H1 (cell line): ENCODE measurements at regions not wholly inside any gene's neighbourhood (a gene's known extent, or its start where the extent isn't known, plus 50 kb on each side); places are given as distances from the start of the nearest gene placed in this dataset.

Source experiments
- CTCF ChIA-PET: fragments of 300-600 bp; sonication (Branson Sonifier 250); formaldehyde crosslinking; loops from one replicate; lab custom pipeline; 2021; ENCODE audit not compliant: partially characterized antibody; lab: Charles Lee
- POLR2A ChIA-PET: fragments of 300-600 bp; sonication (Branson Sonifier 250); formaldehyde crosslinking; loops from one replicate; lab custom pipeline; 2021; ENCODE audit warnings: inconsistent platforms; ENCODE audit not compliant: partially characterized antibody; lab: Charles Lee
- DNase-seq, 2 experiments: peaks; one replicate each; pipeline versions ENCODE4 v3.0.0 to v3.0.0-alpha.2; 2010 to 2022; ENCODE audit warnings: low spot score in 2 of 2, low read depth in 1 of 2, mixed read lengths in 1 of 2
- FAIRE-seq: peaks from 2 replicates; lab custom pipeline; 2011; peaks lifted over from hg19 to GRCh38; lab: Jason Lieb, UNC
- H2AFZ ChIP-seq: 2 replicates; pipeline ENCODE4 v1.8.1; 2012; ENCODE audit warnings: low read length, inconsistent platforms
- H2AK5ac ChIP-seq: 2 replicates; pipeline ENCODE4 v1.6.1; 2013; ENCODE audit warnings: low read depth, low read length
- H2BK120ac ChIP-seq: replicated peaks from 2 replicates; pipeline ENCODE3; 2013; ENCODE audit warnings: low read depth, low read length, inconsistent platforms
- H2BK12ac ChIP-seq: 2 replicates; pipeline ENCODE4 v1.6.1; 2013; ENCODE audit warnings: low read depth, low read length
- H2BK15ac ChIP-seq: 2 replicates; pipeline ENCODE4 v1.6.1; 2013; ENCODE audit warnings: low read length
- H2BK20ac ChIP-seq: 2 replicates; pipeline ENCODE4 v1.6.1; 2013; ENCODE audit warnings: low read length
- H2BK5ac ChIP-seq: 2 replicates; pipeline ENCODE4 v1.6.1; 2013; ENCODE audit warnings: low read depth, low read length
- H3K14ac ChIP-seq: 2 replicates; pipeline ENCODE4 v1.6.1; 2013; ENCODE audit warnings: inconsistent platforms; ENCODE audit not compliant: insufficient read length
- H3K18ac ChIP-seq: 2 replicates; pipeline ENCODE4 v1.6.1; 2013; ENCODE audit warnings: low read length; ENCODE audit errors: extremely low read depth
- H3K23ac ChIP-seq: 2 replicates; pipeline ENCODE4 v1.6.1; 2013; ENCODE audit warnings: inconsistent platforms; ENCODE audit not compliant: insufficient read length
- H3K23me2 ChIP-seq: 2 replicates; pipeline ENCODE4 v1.6.1; 2013; ENCODE audit warnings: low read depth, low read length
- H3K27ac ChIP-seq: 2 replicates; pipeline ENCODE4 v1.6.1; 2011; ENCODE audit warnings: low read depth, low read length, inconsistent platforms
- H3K27me3 ChIP-seq, 4 experiments: replicated peaks in 1 of 4; 1 replicate in 1 of 4; 2 replicates in 3 of 4; pipeline versions ENCODE4 v1.6.1 to v1.8.1; 2011 to 2013; ENCODE audit warnings: low read length in 3 of 4, mild to moderate bottlenecking in 3 of 4, inconsistent platforms in 2 of 4, mixed read lengths in 2 of 4, moderate library complexity in 1 of 4; ENCODE audit not compliant: control insufficient read depth in 3 of 4, insufficient read depth in 3 of 4; ENCODE audit errors: extremely low read depth in 1 of 4
- H3K36me3 ChIP-seq, 4 experiments: 2 replicates each; pipeline versions ENCODE4 v1.6.1 to v1.8.1; 2011 to 2013; ENCODE audit warnings: mild to moderate bottlenecking in 4 of 4, low read length in 3 of 4, moderate library complexity in 2 of 4, control low read depth in 1 of 4, inconsistent platforms in 1 of 4; ENCODE audit not compliant: insufficient read depth in 4 of 4, control insufficient read depth in 2 of 4
- H3K4ac ChIP-seq: replicated peaks from 2 replicates; pipeline ENCODE3; 2013; ENCODE audit warnings: low read length, low read depth, mixed read lengths, inconsistent platforms; ENCODE audit not compliant: insufficient read length
- H3K4me1 ChIP-seq, 4 experiments: replicated peaks in 1 of 4; 1 replicate in 1 of 4; 2 replicates in 3 of 4; pipeline versions ENCODE4 v1.6.1 to v1.8.1; 2011 to 2013; ENCODE audit warnings: low read length in 3 of 4, inconsistent platforms in 2 of 4, mixed read lengths in 1 of 4; ENCODE audit not compliant: insufficient read depth in 4 of 4, control insufficient read depth in 3 of 4
- H3K4me2 ChIP-seq, 2 experiments: 2 replicates each; pipeline versions ENCODE4 v1.6.1 to v1.8.1; 2011 to 2013; ENCODE audit warnings: low read depth in 2 of 2, low read length in 2 of 2, control low read depth in 1 of 2, inconsistent platforms in 1 of 2, mild to moderate bottlenecking in 1 of 2; ENCODE audit not compliant: insufficient read depth in 1 of 2
- H3K4me3 ChIP-seq, 4 experiments: fragments of 200-600, 300-600 bp in 1 of 4; sonication (generic), shearing (Covaris generic), sonication (Bioruptor Twin) in 1 of 4; 2 replicates each; pipeline versions ENCODE4 v1.5.1 to v1.8.1; 2011 to 2016; ENCODE audit warnings: low read length in 4 of 4, low read depth in 3 of 4, control low read depth in 2 of 4, inconsistent platforms in 2 of 4, mild to moderate bottlenecking in 2 of 4, mixed read lengths in 1 of 4, moderate library complexity in 1 of 4; ENCODE audit not compliant: insufficient read depth in 2 of 4; ENCODE audit errors: extremely low read depth in 1 of 4
- H3K56ac ChIP-seq: replicated peaks from 2 replicates; pipeline ENCODE3; 2013; ENCODE audit warnings: low read depth, mild to moderate bottlenecking, mixed read lengths, low read length, inconsistent platforms; ENCODE audit not compliant: insufficient read length
- H3K79me1 ChIP-seq: 2 replicates; pipeline ENCODE4 v1.6.1; 2013; ENCODE audit warnings: low read depth, low read length, control low read depth
- H3K79me2 ChIP-seq, 2 experiments: 2 replicates each; pipeline versions ENCODE4 v1.6.1 to v1.8.1; 2012 to 2013; ENCODE audit warnings: low read length in 2 of 2, mild to moderate bottlenecking in 2 of 2, inconsistent platforms in 1 of 2; ENCODE audit not compliant: insufficient read depth in 2 of 2, control insufficient read depth in 1 of 2
- H3K9ac ChIP-seq, 4 experiments: replicated peaks in 1 of 4; 1 replicate in 1 of 4; 2 replicates in 3 of 4; pipeline versions ENCODE4 v1.6.1 to v1.8.1; 2011 to 2013; ENCODE audit warnings: low read depth in 3 of 4, low read length in 3 of 4, control low read depth in 2 of 4, mild to moderate bottlenecking in 2 of 4, moderate library complexity in 2 of 4, inconsistent platforms in 1 of 4; ENCODE audit errors: extremely low read depth in 1 of 4
- H3K9me3 ChIP-seq, 2 experiments: 2 replicates each; pipeline versions ENCODE4 v1.6.1 to v1.8.1; 2012 to 2013; ENCODE audit warnings: mild to moderate bottlenecking in 2 of 2, moderate library complexity in 2 of 2, control low read depth in 1 of 2, inconsistent platforms in 1 of 2, low read depth in 1 of 2, low read length in 1 of 2, mixed read lengths in 1 of 2; ENCODE audit not compliant: insufficient read depth in 2 of 2
- H4K20me1 ChIP-seq, 2 experiments: replicated peaks in 1 of 2; 2 replicates each; pipeline versions ENCODE3 to v1.8.1; 2011 to 2013; ENCODE audit warnings: inconsistent platforms in 2 of 2, low read length in 2 of 2, mild to moderate bottlenecking in 1 of 2; ENCODE audit not compliant: insufficient read depth in 2 of 2, control insufficient read depth in 1 of 2
- H4K5ac ChIP-seq: 2 replicates; pipeline ENCODE4 v1.6.1; 2013; ENCODE audit warnings: low read length, low read depth, mixed read lengths, inconsistent platforms; ENCODE audit not compliant: insufficient read length
- H4K8ac ChIP-seq: 2 replicates; pipeline ENCODE4 v1.8.0; 2013; ENCODE audit warnings: mild to moderate bottlenecking, moderate library complexity, low read length, inconsistent platforms; ENCODE audit not compliant: insufficient read depth; ENCODE audit errors: extremely low read depth
- H4K91ac ChIP-seq: replicated peaks from 2 replicates; pipeline ENCODE3; 2013; ENCODE audit warnings: low read length, mixed read lengths, inconsistent platforms; ENCODE audit not compliant: insufficient read length
- TCF12 ChIP-seq: IDR thresholded peaks from 2 replicates; pipeline ENCODE4 v1.6.1; 2011; ENCODE audit warnings: low read depth, mild to moderate bottlenecking, low read length
- WGBS, 2 experiments: shearing (Covaris generic) in 1 of 2; methylation state at CpG; one replicate each; pipeline versions ENCODE4 v1.1.6 to v1.1.7; 2013 to 2015; ENCODE audit warnings: low lambda C conversion rate in 2 of 2, mixed read lengths in 2 of 2, inconsistent platforms in 1 of 2, low coverage in 1 of 2, missing lambda C conversion rate in 1 of 2; ENCODE audit not compliant: insufficient replicate concordance in 2 of 2, insufficient coverage in 1 of 2, insufficient read length in 1 of 2; ENCODE audit errors: extremely low coverage in 1 of 2, missing lambda C conversion rate in 1 of 2; 5-methylcytosine and 5-hydroxymethylcytosine counted together

- Histone ChIP-seq H3K27ac (no peak overlapping the region), H3K36me3 (peaks cover 0 to 16% (median 4%) of the 10 kb centered on the region in 4 experiments; a peak in 3 of 8 replicates), H2BK12ac (no peak overlapping the region), H4K20me1 (peaks cover 0 to 2% of the 10 kb centered on the region in 2 experiments), H3K18ac (no peak overlapping the region), H3K4me1 (no peaks in the 10 kb centered on the region), H2BK20ac (no peak overlapping the region), H4K8ac (peak overlapping the region; percentile 25; the same call in 1 of the 2 replicates), H3K9me3 (no peaks in the 10 kb centered on the region), H3K23me2 (no peaks in the 10 kb centered on the region), H3K56ac (no peak overlapping the region), H2BK15ac (no peak overlapping the region), H4K91ac (no peak overlapping the region), H3K4me3 (no peak overlapping the region), H3K14ac (no peak overlapping the region), H2AFZ (no peak overlapping the region), H3K9ac (no peak overlapping the region), H2BK5ac (peak overlapping the region; percentile 55; the same call in 1 of the 2 replicates), H3K4me2 (no peak overlapping the region), H2BK120ac (peak overlapping the region; percentile 43), H3K4ac (no peak overlapping the region), H3K23ac (no peak overlapping the region), H2AK5ac (no peak overlapping the region), H4K5ac (no peak overlapping the region), H3K79me1 (no peaks in the 10 kb centered on the region), H3K79me2 (no peaks in the 10 kb centered on the region), H3K27me3 (no peaks in the 10 kb centered on the region)
- ChIA-PET POLR2A (interaction anchor here (0.6 to 1.5 kb wide), 6 partner anchors 14 to 512 kb away, joined by 3 to 4 read pairs (median 3); no protein-coding TSS in a partner anchor), CTCF (interaction anchor here (0.6 to 5.7 kb wide), 6 partner anchors 9 to 435 kb away, joined by 3 to 30 read pairs (median 4); no protein-coding TSS in a partner anchor)
- DNase-seq: no peak
- TF ChIP-seq TCF12: no peak
- WGBS, 2 experiments: 72% methylated on average over 8 of the region's 8 CpGs; no CpG with 5 or more reads in 1 of the 2 experiments
- FAIRE-seq: no peak
Observed at GRCh38 chr16:11475896-11476630, 110.7 kb downstream of the LITAF start.
